Endodermal cell (in vitro differentiated cells): ENCODE measurements at regions not wholly inside any gene's neighbourhood (a gene's known extent, or its start where the extent isn't known, plus 50 kb on each side); places are given as distances from the start of the nearest gene placed in this dataset.

Experiments
- DNase-seq: peaks from one replicate; pipeline ENCODE4 v3.0.0-alpha.2; 2017
- H3K27ac ChIP-seq: 2 replicates; pipeline ENCODE4 v1.5.1; 2013; ENCODE audit warnings: mild to moderate bottlenecking, low read depth, low read length, moderate library complexity
- H3K27me3 ChIP-seq: 2 replicates; pipeline ENCODE4 v1.6.1; 2013; ENCODE audit warnings: mild to moderate bottlenecking, low read length, moderate library complexity; ENCODE audit not compliant: insufficient read depth, control insufficient read depth, poor library complexity, severe bottlenecking
- H3K36me3 ChIP-seq: 2 replicates; pipeline ENCODE4 v1.7.0; 2013; ENCODE audit warnings: mild to moderate bottlenecking, low read length, moderate library complexity; ENCODE audit not compliant: control insufficient read depth, insufficient read depth
- H3K4me1 ChIP-seq: one replicate; pipeline ENCODE4 v1.7.0; 2013; ENCODE audit warnings: low read length; ENCODE audit not compliant: control insufficient read depth, insufficient read depth
- H3K4me3 ChIP-seq: 2 replicates; pipeline ENCODE4 v1.5.1; 2013; ENCODE audit warnings: mild to moderate bottlenecking, low read length, moderate library complexity
- H3K9ac ChIP-seq: 2 replicates; pipeline ENCODE4 v1.6.1; 2013; ENCODE audit warnings: mild to moderate bottlenecking, low read length, moderate library complexity; ENCODE audit not compliant: poor library complexity, severe bottlenecking; ENCODE audit errors: extremely low read depth
- H3K9me3 ChIP-seq: 2 replicates; pipeline ENCODE4 v1.6.1; 2013; ENCODE audit warnings: mild to moderate bottlenecking, low read length, moderate library complexity; ENCODE audit not compliant: control insufficient read depth
- H3K27ac Mint-ChIP-seq: 2 replicates; pipeline ENCODE4 v1.8.0; 2020; ENCODE audit warnings: mixed read lengths
- H3K27me3 Mint-ChIP-seq: 2 replicates; pipeline ENCODE4 v1.8.0; 2021; ENCODE audit warnings: mild to moderate bottlenecking, mixed read lengths; ENCODE audit not compliant: insufficient read depth
- H3K36me3 Mint-ChIP-seq: 2 replicates; pipeline ENCODE4 v1.8.0; 2020; ENCODE audit warnings: low read depth, mixed read lengths
- H3K4me1 Mint-ChIP-seq: 2 replicates; pipeline ENCODE4 v1.8.0; 2020; ENCODE audit warnings: mixed read lengths
- H3K4me3 Mint-ChIP-seq: 2 replicates; pipeline ENCODE4 v1.8.0; 2020; ENCODE audit warnings: mild to moderate bottlenecking, moderate library complexity, mixed read lengths
- H3K9me3 Mint-ChIP-seq: 2 replicates; pipeline ENCODE4 v1.8.0; 2020; ENCODE audit warnings: mild to moderate bottlenecking, mixed read lengths
- CTCF ChIP-seq: fragments of 200-600 bp; sonication (generic); conservative IDR thresholded peaks from 2 replicates; pipeline ENCODE4 v1.5.0; 2021; ENCODE audit warnings: antibody characterized with exemption, mild to moderate bottlenecking
- WGBS, 2 experiments: methylation state at CpG; one replicate each; pipeline versions ENCODE4 v1.1.5 to v1.1.7; 2013; ENCODE audit warnings: missing lambda C conversion rate in 2 of 2, mixed read lengths in 1 of 2; ENCODE audit not compliant: insufficient coverage in 1 of 2, insufficient read length in 1 of 2; 5-methylcytosine and 5-hydroxymethylcytosine counted together

- Histone ChIP-seq H3K4me1 (peaks cover 10% of the 10 kb centered on the region), H3K4me3 (no peak overlapping the region), H3K9me3 (no peaks in the 10 kb centered on the region), H3K9ac (no peak overlapping the region), H3K27ac (no peak overlapping the region), H3K27me3 (peaks cover 15% of the 10 kb centered on the region), H3K36me3 (no peaks in the 10 kb centered on the region)
- no peak for DNase-seq
- no peaks in the 10 kb centered on the region for H3K9me3 Mint-ChIP-seq
- 94 to 95% methylated on average over 3 of the region's 3 CpGs for WGBS, 2 experiments
- H3K27ac Mint-ChIP-seq: no peak overlapping the region
- no peak for TF ChIP-seq CTCF
- peaks cover 27% of the 10 kb centered on the region for H3K4me1 Mint-ChIP-seq
- H3K36me3 Mint-ChIP-seq: no peaks in the 10 kb centered on the region
- no peak overlapping the region for H3K4me3 Mint-ChIP-seq
- peaks cover 67% of the 10 kb centered on the region for H3K27me3 Mint-ChIP-seq
These were observed 200.7 kb upstream of the SOX11 start for GRCh38 chr2:5491523-5491922.

GRCh38 chr2:5493256-5493655 is 198.9 kb upstream of the SOX11 start:
- peaks cover 12% of the 10 kb centered on the region for H3K27me3 ChIP-seq
- no peaks in the 10 kb centered on the region for H3K9me3 ChIP-seq
- Mint-ChIP-seq H3K9me3 (no peaks in the 10 kb centered on the region), H3K4me1 (peaks cover 33% of the 10 kb centered on the region), H3K36me3 (no peaks in the 10 kb centered on the region), H3K4me3 (no peak overlapping the region), H3K27me3 (peaks cover 67% of the 10 kb centered on the region), H3K27ac (no peak overlapping the region)
- WGBS, 2 experiments: 96 to 100% methylated on average over 1 to 17 of the region's 17 CpGs
- TF ChIP-seq CTCF: no peak
- no peak for DNase-seq
- no peak overlapping the region for H3K9ac ChIP-seq
- no peaks in the 10 kb centered on the region for H3K36me3 ChIP-seq
- H3K4me1 ChIP-seq: peaks cover 17% of the 10 kb centered on the region
- no peak overlapping the region for H3K4me3 ChIP-seq
- H3K27ac ChIP-seq: no peak overlapping the region

GRCh38 chr2:5494212-5494611 is 198.0 kb upstream of the SOX11 start:
- Mint-ChIP-seq H3K27ac (no peak overlapping the region), H3K4me3 (no peak overlapping the region), H3K9me3 (peaks cover 4% of the 10 kb centered on the region), H3K4me1 (peaks cover 33% of the 10 kb centered on the region), H3K36me3 (no peaks in the 10 kb centered on the region), H3K27me3 (peaks cover 67% of the 10 kb centered on the region)
- H3K27ac ChIP-seq: no peak overlapping the region
- peaks cover 17% of the 10 kb centered on the region for H3K4me1 ChIP-seq
- H3K9ac ChIP-seq: no peak overlapping the region
- H3K9me3 ChIP-seq: no peaks in the 10 kb centered on the region
- no peak for TF ChIP-seq CTCF
- peaks cover 6% of the 10 kb centered on the region for H3K27me3 ChIP-seq
- H3K4me3 ChIP-seq: no peak overlapping the region
- WGBS, 2 experiments: 83 to 86% methylated on average over 3 to 8 of the region's 8 CpGs
- peak; percentile 58 for DNase-seq
- no peaks in the 10 kb centered on the region for H3K36me3 ChIP-seq
